DND-41 (cell line): ENCODE measurements at regions not wholly inside any gene's neighbourhood (a gene's known extent, or its start where the extent isn't known, plus 50 kb on each side); places are given as distances from the start of the nearest gene placed in this dataset.

ENCODE experiments used
- ATAC-seq: fragments of 200-7000 bp; cut with Tn5 transposase; 3 replicates; pipeline ENCODE4 v1.9.1; 2021; ENCODE audit warnings: low read depth; ENCODE audit not compliant: insufficient read depth
- DNase-seq: peaks from one replicate; pipeline ENCODE4 v3.0.0-alpha.2; 2020
- H2AFZ ChIP-seq: 2 replicates; pipeline ENCODE4 v1.6.0; 2012; ENCODE audit warnings: low read depth, low read length
- H3K27ac ChIP-seq: 2 replicates; pipeline ENCODE4 v1.5.1; 2012; ENCODE audit warnings: low read length, inconsistent platforms
- H3K27me3 ChIP-seq: fragments of 200-600 bp; sonication (generic); 2 replicates; pipeline ENCODE4 v1.6.0; 2012; ENCODE audit warnings: low read length, mild to moderate bottlenecking, inconsistent platforms; ENCODE audit not compliant: insufficient read depth, poor library complexity
- H3K36me3 ChIP-seq: 2 replicates; pipeline ENCODE4 v1.5.1; 2012; ENCODE audit warnings: low read length, inconsistent platforms; ENCODE audit not compliant: insufficient read depth
- H3K4me1 ChIP-seq: 2 replicates; pipeline ENCODE4 v1.5.1; 2012; ENCODE audit warnings: mild to moderate bottlenecking, low read length; ENCODE audit not compliant: insufficient read depth
- H3K4me2 ChIP-seq: 2 replicates; pipeline ENCODE4 v1.6.0; 2012; ENCODE audit warnings: mild to moderate bottlenecking, moderate library complexity, low read length, inconsistent platforms; ENCODE audit not compliant: insufficient read depth
- H3K4me3 ChIP-seq, 2 experiments: fragments of 200-600 bp in 1 of 2; shearing (Covaris generic) in 1 of 2; 2 replicates each; pipeline ENCODE4 v1.5.1; 2012 to 2016; ENCODE audit warnings: inconsistent platforms in 2 of 2, low read length in 2 of 2, mild to moderate bottlenecking in 2 of 2, low read depth in 1 of 2, moderate library complexity in 1 of 2
- H3K79me2 ChIP-seq: 2 replicates; pipeline ENCODE4 v1.6.0; 2012; ENCODE audit warnings: low read length, inconsistent platforms; ENCODE audit not compliant: insufficient read depth
- H3K9ac ChIP-seq: 2 replicates; pipeline ENCODE4 v1.6.0; 2012; ENCODE audit warnings: low read depth, mild to moderate bottlenecking, inconsistent platforms, low read length, moderate library complexity
- H3K9me3 ChIP-seq: 2 replicates; pipeline ENCODE4 v1.5.1; 2012; ENCODE audit warnings: low read length, moderate library complexity, mild to moderate bottlenecking, inconsistent platforms; ENCODE audit not compliant: insufficient read depth, severe bottlenecking
- H4K20me1 ChIP-seq: 2 replicates; pipeline ENCODE4 v1.6.0; 2012; ENCODE audit warnings: low read length; ENCODE audit not compliant: insufficient read depth
- EZH2 ChIP-seq: IDR thresholded peaks from 3 replicates; pipeline ENCODE4 v1.6.1; 2012; ENCODE audit warnings: borderline replicate concordance, low read depth, mild to moderate bottlenecking, moderate library complexity, low read length, inconsistent platforms; ENCODE audit not compliant: severe bottlenecking
- TF ChIP-seq, protein P1 (sequence below): IDR thresholded peaks from 2 replicates; pipeline ENCODE4 v1.5.1; 2012; ENCODE audit warnings: borderline replicate concordance, low read length, moderate library complexity, mild to moderate bottlenecking; ENCODE audit not compliant: poor library complexity, severe bottlenecking; ENCODE audit errors: extremely low read depth

DNA sequence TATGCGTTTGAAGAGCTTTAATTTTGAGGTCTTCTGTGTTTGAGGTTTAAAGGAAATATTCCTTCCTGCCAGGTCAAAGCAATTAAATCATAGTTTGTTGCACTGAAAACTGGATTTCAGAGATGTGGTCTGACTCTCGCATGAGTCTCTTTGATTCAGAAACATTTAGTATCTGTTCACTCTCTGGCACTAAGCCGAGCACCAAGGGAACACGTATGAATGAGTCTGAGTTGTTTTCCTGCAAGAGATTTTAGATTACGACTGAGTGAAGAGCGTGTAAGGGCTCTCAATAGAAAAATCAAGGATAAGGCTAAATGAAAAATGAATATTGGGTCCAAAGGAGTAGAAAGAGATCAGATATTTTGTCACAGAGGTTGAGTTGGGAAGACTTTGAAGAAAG is 875.4 kb upstream of the PRKX start:
- TF ChIP-seq, protein P1, sequence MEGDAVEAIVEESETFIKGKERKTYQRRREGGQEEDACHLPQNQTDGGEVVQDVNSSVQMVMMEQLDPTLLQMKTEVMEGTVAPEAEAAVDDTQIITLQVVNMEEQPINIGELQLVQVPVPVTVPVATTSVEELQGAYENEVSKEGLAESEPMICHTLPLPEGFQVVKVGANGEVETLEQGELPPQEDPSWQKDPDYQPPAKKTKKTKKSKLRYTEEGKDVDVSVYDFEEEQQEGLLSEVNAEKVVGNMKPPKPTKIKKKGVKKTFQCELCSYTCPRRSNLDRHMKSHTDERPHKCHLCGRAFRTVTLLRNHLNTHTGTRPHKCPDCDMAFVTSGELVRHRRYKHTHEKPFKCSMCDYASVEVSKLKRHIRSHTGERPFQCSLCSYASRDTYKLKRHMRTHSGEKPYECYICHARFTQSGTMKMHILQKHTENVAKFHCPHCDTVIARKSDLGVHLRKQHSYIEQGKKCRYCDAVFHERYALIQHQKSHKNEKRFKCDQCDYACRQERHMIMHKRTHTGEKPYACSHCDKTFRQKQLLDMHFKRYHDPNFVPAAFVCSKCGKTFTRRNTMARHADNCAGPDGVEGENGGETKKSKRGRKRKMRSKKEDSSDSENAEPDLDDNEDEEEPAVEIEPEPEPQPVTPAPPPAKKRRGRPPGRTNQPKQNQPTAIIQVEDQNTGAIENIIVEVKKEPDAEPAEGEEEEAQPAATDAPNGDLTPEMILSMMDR = no peak
- TF ChIP-seq EZH2 = no peak
- Histone ChIP-seq H3K27ac (no peak overlapping the region), H2AFZ (no peak overlapping the region), H4K20me1 (no peaks in the 10 kb centered on the region), H3K4me1 (no peaks in the 10 kb centered on the region), H3K27me3 (no peaks in the 10 kb centered on the region), H3K79me2 (no peaks in the 10 kb centered on the region), H3K4me2 (no peak overlapping the region), H3K9me3 (no peaks in the 10 kb centered on the region), H3K36me3 (no peaks in the 10 kb centered on the region), H3K4me3 (no peak overlapping the region), H3K9ac (no peak overlapping the region)
- ATAC-seq (no peak), DNase-seq (no peak)

DNA sequence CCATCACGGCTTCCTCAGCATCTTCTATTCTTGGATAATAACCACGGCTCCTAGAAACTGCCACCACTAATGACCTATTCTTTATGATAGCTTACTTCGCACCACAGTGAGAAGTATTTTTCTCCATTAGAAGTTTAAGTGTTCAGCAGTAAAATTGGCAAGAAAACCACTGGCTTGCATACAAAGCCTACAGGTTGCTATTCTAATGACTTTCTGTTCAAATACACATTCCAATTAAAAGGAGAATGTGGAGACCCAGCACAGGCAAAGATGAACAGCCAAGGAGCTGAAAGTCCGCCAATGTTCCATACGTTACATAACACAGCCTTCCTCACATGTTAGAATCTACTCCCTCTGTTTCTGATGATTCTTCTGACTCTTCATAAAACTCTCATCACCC is 875.0 kb upstream of the PRKX start:
- Histone ChIP-seq H3K4me3 (no peak overlapping the region), H3K79me2 (no peaks in the 10 kb centered on the region), H3K4me2 (no peak overlapping the region), H4K20me1 (no peaks in the 10 kb centered on the region), H3K27ac (no peak overlapping the region), H3K9ac (no peak overlapping the region), H3K27me3 (no peaks in the 10 kb centered on the region), H3K9me3 (no peaks in the 10 kb centered on the region), H2AFZ (no peak overlapping the region), H3K4me1 (no peaks in the 10 kb centered on the region), H3K36me3 (no peaks in the 10 kb centered on the region)
- DNase-seq (no peak), ATAC-seq (no peak)
- TF ChIP-seq, protein P1 = no peak
- TF ChIP-seq EZH2 = no peak

DNA sequence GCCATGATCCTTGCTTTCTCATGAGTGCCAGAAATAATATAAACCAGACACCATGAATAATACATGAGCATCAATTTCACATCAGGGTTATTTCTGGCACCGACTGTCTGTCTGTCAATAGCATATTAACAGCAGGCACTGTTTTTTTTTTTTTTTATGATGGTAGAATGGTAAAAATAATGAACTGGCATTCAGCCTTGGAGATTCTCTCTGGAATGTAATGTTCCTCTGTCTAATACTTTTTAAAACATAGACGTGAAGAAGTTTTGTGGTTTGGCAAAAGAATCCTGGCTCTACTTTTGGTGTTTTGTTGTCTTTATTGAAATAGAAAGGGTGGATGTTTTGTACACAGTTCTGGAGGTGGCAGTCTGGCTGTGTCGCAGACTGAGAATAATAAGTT is 874.6 kb upstream of the PRKX start:
- Histone ChIP-seq H3K9ac (no peak overlapping the region), H3K4me1 (no peaks in the 10 kb centered on the region), H3K27me3 (no peaks in the 10 kb centered on the region), H3K4me3 (no peak overlapping the region), H3K79me2 (no peaks in the 10 kb centered on the region), H2AFZ (no peak overlapping the region), H4K20me1 (no peaks in the 10 kb centered on the region), H3K27ac (no peak overlapping the region), H3K4me2 (no peak overlapping the region), H3K9me3 (no peaks in the 10 kb centered on the region), H3K36me3 (no peaks in the 10 kb centered on the region)
- ATAC-seq = no peak
- no peak for TF ChIP-seq EZH2
- TF ChIP-seq, protein P1 = no peak
- no peak for DNase-seq

DNA sequence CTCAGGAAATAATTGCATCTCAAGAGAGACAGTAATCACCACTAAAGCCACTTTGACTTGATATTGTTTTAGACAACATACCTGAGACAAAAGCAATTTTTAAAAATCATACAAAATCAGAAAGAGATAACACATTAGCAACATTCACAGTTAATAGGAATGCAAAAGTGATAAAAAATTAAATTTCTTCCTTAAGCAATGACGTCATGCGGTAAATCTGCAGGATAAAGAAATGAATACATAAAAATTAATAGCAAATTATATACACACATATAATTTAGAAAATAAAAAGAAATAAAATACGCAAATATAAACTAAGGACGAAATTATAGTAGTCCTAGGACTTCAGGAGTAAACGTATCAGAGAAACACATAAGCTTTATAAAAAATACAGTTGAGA is 866.5 kb upstream of the PRKX start:
- no peak overlapping the region for H3K9ac ChIP-seq
- H3K36me3 ChIP-seq = no peaks in the 10 kb centered on the region
- no peaks in the 10 kb centered on the region for H3K9me3 ChIP-seq
- no peak for TF ChIP-seq EZH2
- TF ChIP-seq, protein P1 = no peak
- no peak overlapping the region for H2AFZ ChIP-seq
- H3K4me2 ChIP-seq = no peak overlapping the region
- H3K79me2 ChIP-seq = no peaks in the 10 kb centered on the region
- H3K27me3 ChIP-seq = no peaks in the 10 kb centered on the region
- ATAC-seq (no peak), DNase-seq (no peak)
- no peaks in the 10 kb centered on the region for H3K4me1 ChIP-seq
- no peaks in the 10 kb centered on the region for H4K20me1 ChIP-seq
- H3K4me3 ChIP-seq = no peak overlapping the region
- H3K27ac ChIP-seq = no peak overlapping the region
